ENCODE measurements at regions not wholly inside any gene's neighbourhood (a gene's known extent, or its start where the extent isn't known, plus 50 kb on each side); places are given as distances from the start of the nearest gene placed in this dataset.

DNA sequence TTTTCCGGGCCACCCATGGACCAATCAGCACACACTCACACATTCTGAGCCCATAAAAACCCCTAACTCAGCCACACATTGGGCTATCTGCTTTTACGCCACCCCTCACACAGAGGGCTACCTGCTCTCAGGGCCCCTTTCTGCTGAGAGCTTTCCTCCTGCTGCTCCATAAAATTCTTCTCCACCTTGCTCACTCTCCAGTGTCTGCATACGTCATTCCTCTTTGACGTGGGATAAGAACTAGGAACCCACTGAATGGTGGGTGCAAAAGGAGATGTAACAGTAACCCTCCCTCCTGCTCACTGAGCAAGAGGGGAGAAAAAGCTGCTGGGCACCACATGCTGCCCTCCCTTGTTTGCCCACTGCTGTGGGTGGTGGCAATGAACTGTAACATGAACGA, 596.7 kb upstream of the TMEM132C start:
- no peaks in the 10 kb centered on the region for H3K36me3 Mint-ChIP-seq (ENCODE audit: insufficient read depth in 1 of 3, low read depth in 3 of 3)
- no peak for DNase-seq
- H3K27me3 ChIP-seq (ENCODE audit: insufficient read depth, low read length) = no peaks in the 10 kb centered on the region
- no peak for TF ChIP-seq CTCF (conservative IDR thresholded peaks at IDR 0.05)
- H2BK20ac ChIP-seq (ENCODE audit: low read depth, low read length, poor library complexity, severe bottlenecking) = no peak overlapping the region
- no peak overlapping the region for H2BK12ac ChIP-seq (ENCODE audit: insufficient read length, low read depth, low read length)
- H3K4me3 Mint-ChIP-seq = no peak overlapping the region
- no peak overlapping the region; a peak in 1 of 7 replicates for H3K27ac Mint-ChIP-seq
- H3K27me3 Mint-ChIP-seq (ENCODE audit: low read depth) = peaks cover 5% of the 10 kb centered on the region; the same call in 1 of the 2 replicates
- no CpG with 5 or more reads among the region's 5 CpGs for WGBS (ENCODE audit: extremely low coverage, insufficient read length, low lambda C conversion rate)
- peaks cover 7 to 16% of the 10 kb centered on the region in 2 experiments for H3K4me1 Mint-ChIP-seq
- no peak overlapping the region for H3K56ac ChIP-seq (ENCODE audit: insufficient read length, low read depth, low read length)
- no peaks in the 10 kb centered on the region for H3K4me1 ChIP-seq (ENCODE audit: insufficient read depth, low read length)
- no peak overlapping the region for H4K8ac ChIP-seq (replicated peaks; ENCODE audit: insufficient read length, low read depth, low read length)
- no peak overlapping the region for H3K4ac ChIP-seq (ENCODE audit: low read depth, low read length)
- no peak overlapping the region for H4K5ac ChIP-seq (ENCODE audit: insufficient read length, low read depth, low read length)
- H4K20me1 ChIP-seq (ENCODE audit: control insufficient read depth, insufficient read depth, insufficient read length) = no peaks in the 10 kb centered on the region
- no peak overlapping the region for H2BK120ac ChIP-seq (ENCODE audit: low read depth, low read length, poor library complexity, severe bottlenecking)
- H3K23me2 ChIP-seq (ENCODE audit: insufficient read length, low read depth, low read length, poor library complexity, severe bottlenecking) = no peaks in the 10 kb centered on the region
- H4K91ac ChIP-seq (ENCODE audit: insufficient read length, low read depth, low read length) = no peak overlapping the region
- H3K9ac ChIP-seq (ENCODE audit: extremely low read depth, insufficient read length, low read length) = no peak overlapping the region
- no peak overlapping the region for H3T11ph ChIP-seq (ENCODE audit: low read length)
- no peaks in the 10 kb centered on the region for H3K79me1 ChIP-seq (ENCODE audit: insufficient read depth, low read depth, low read length, poor library complexity, severe bottlenecking)
- H2AFZ ChIP-seq (ENCODE audit: low read length) = no peak overlapping the region
- no peak overlapping the region for H3K14ac ChIP-seq (ENCODE audit: insufficient read depth, low read length)
- no peak overlapping the region for H3K27ac ChIP-seq (ENCODE audit: insufficient read length, low read depth, low read length)
- H2BK5ac ChIP-seq (ENCODE audit: insufficient read length, low read length) = no peak overlapping the region
- H3K23ac ChIP-seq (ENCODE audit: insufficient read length, low read depth, low read length) = no peak overlapping the region
- no peaks in the 10 kb centered on the region; a peak in 2 of 5 replicates for H3K9me3 Mint-ChIP-seq
- H3K18ac ChIP-seq (ENCODE audit: insufficient read length, low read depth, low read length) = no peak overlapping the region
- H3K79me2 ChIP-seq (ENCODE audit: insufficient read depth, low read length) = no peaks in the 10 kb centered on the region
- H2BK15ac ChIP-seq (ENCODE audit: low read depth, low read length) = no peak overlapping the region
- H3K9me3 ChIP-seq (ENCODE audit: control insufficient read depth, low read depth, low read length) = no peaks in the 10 kb centered on the region
- H2AK5ac ChIP-seq (ENCODE audit: insufficient read length, low read length) = no peak overlapping the region
- no peak overlapping the region for H3K4me2 ChIP-seq (ENCODE audit: insufficient read depth, insufficient read length, low read length)

Measured in H9 (cell line).